ENCODE measurements at regions not wholly inside any gene's neighbourhood (a gene's known extent, or its start where the extent isn't known, plus 50 kb on each side); places are given as distances from the start of the nearest gene placed in this dataset.

- TF ChIP-seq REST (IDR thresholded peaks at IDR 0.05; ENCODE audit: low read depth, low read length), result no peak
Measured at GRCh38 chr4:54417476-54417875, 188.4 kb downstream of the PDGFRA start (continued).

- in situ Hi-C loops (cut with MboI), result no loop called here
- ATAC-seq (no peak), FAIRE-seq (no peak), DNase-seq (ENCODE audit: low read depth, low spot score) (no peak)
- Histone ChIP-seq H4K20me1 (ENCODE audit: control insufficient read depth, insufficient read depth) (no peaks in the 10 kb centered on the region), H3K27ac (ENCODE audit: control insufficient read depth, insufficient read depth) (no peak overlapping the region), H3K36me3 (ENCODE audit: control insufficient read depth in 2 of 2, insufficient read depth in 2 of 2, low read length in 1 of 2) (no peaks in the 10 kb centered on the region), H3K9ac (ENCODE audit: control insufficient read depth, insufficient read depth, low read length) (no peak overlapping the region), H3K4me2 (ENCODE audit: control insufficient read depth, insufficient read depth) (no peak overlapping the region), H3K4me3 (no peak overlapping the region), H2AFZ (ENCODE audit: control insufficient read depth, low read depth, low read length) (no peak overlapping the region), H3K27me3 (replicated peaks in 1 of 2; ENCODE audit: control insufficient read depth in 2 of 2, insufficient read depth in 2 of 2, low read length in 1 of 2) (no peaks in the 10 kb centered on the region), H3K4me1 (ENCODE audit: control insufficient read depth, insufficient read depth, low read length) (no peaks in the 10 kb centered on the region), H3K79me2 (ENCODE audit: control insufficient read depth, insufficient read depth, low read length) (no peaks in the 10 kb centered on the region), H3K9me3 (replicated peaks; ENCODE audit: control insufficient read depth, insufficient read depth, low read length) (no peaks in the 10 kb centered on the region; the same call in 2 of the 3 replicates)
- ChIA-PET POLR2A (no interaction called here), RAD21 (ENCODE audit: unreplicated experiment) (no interaction called here), CTCF (no interaction called here), SMC1A (ENCODE audit: uncharacterized antibody, unreplicated experiment) (interaction anchor here (1.1 kb wide), 1 partner anchor 19 kb away, joined by 3 read pairs; no protein-coding TSS in a partner anchor)
- whole genome bisulfite sequencing (ENCODE audit: insufficient coverage, insufficient replicate concordance, low lambda C conversion rate, missing lambda C conversion rate), result 60% methylated on average over 5 of the region's 5 CpGs
- BruUV-seq (replicated peaks), result no TSS peak
- intact Hi-C loops (cut with micrococcal nuclease; ENCODE audit: unreplicated experiment), result no loop called here
- TF ChIP-seq EGR1 (IDR thresholded peaks at IDR 0.05; ENCODE audit: borderline replicate concordance in 1 of 2, low read depth in 2 of 2, low read length in 2 of 2) (no peak), MYC (IDR thresholded peaks at IDR 0.05; ENCODE audit: insufficient read depth, insufficient read length, insufficient replicate concordance, low read length, severe bottlenecking) (no peak), TCF12 (IDR thresholded peaks at IDR 0.05; ENCODE audit: low read depth, low read length) (no peak), SKIL (IDR thresholded peaks at IDR 0.05; ENCODE audit: low read depth, poor library complexity, severe bottlenecking) (no peak), CHD2 (IDR thresholded peaks at IDR 0.05; ENCODE audit: borderline replicate concordance, low read depth, low read length) (no peak), MYB (IDR thresholded peaks at IDR 0.05; ENCODE audit: borderline replicate concordance, low read depth, low read length) (no peak), ZBTB40 (IDR thresholded peaks at IDR 0.05; ENCODE audit: borderline replicate concordance) (no peak), SRF (IDR thresholded peaks at IDR 0.05; ENCODE audit: low read depth in 2 of 2, low read length in 2 of 2) (no peak)
Measured at GRCh38 chr4:54418468-54418867, 189.4 kb downstream of the PDGFRA start.

All from GM12878 (cell line).